Type B pancreatic cell (in vitro differentiated cells): ENCODE measurements at regions not wholly inside any gene's neighbourhood (a gene's known extent, or its start where the extent isn't known, plus 50 kb on each side); places are given as distances from the start of the nearest gene placed in this dataset.

ENCODE experiments used
- DNase-seq: peaks from one replicate; pipeline ENCODE4 v3.0.0; 2021; ENCODE audit warnings: mixed read lengths; ENCODE audit not compliant: unreplicated experiment; ENCODE audit errors: extremely low spot score
- H3K27ac Mint-ChIP-seq: 2 replicates; pipeline ENCODE4 v1.8.0; 2021; ENCODE audit warnings: mild to moderate bottlenecking, mixed read lengths
- H3K27me3 Mint-ChIP-seq: 2 replicates; pipeline ENCODE4 v1.8.0; 2021; ENCODE audit warnings: mixed read lengths
- H3K36me3 Mint-ChIP-seq: 2 replicates; pipeline ENCODE4 v1.8.0; 2021; ENCODE audit warnings: mixed read lengths
- H3K4me1 Mint-ChIP-seq: one replicate; pipeline ENCODE4 v1.8.0; 2021; ENCODE audit warnings: mixed read lengths; ENCODE audit not compliant: unreplicated experiment
- H3K4me3 Mint-ChIP-seq: 2 replicates; pipeline ENCODE4 v1.8.0; 2021; ENCODE audit warnings: mild to moderate bottlenecking, mixed read lengths
- H3K9me3 Mint-ChIP-seq: 2 replicates; pipeline ENCODE4 v1.8.0; 2021; ENCODE audit warnings: mixed read lengths
- CTCF ChIP-seq: fragments of 200-600 bp; sonication (generic); conservative IDR thresholded peaks from 2 replicates; pipeline ENCODE4 v1.5.0; 2021; ENCODE audit warnings: antibody characterized with exemption, mild to moderate bottlenecking

- no peak overlapping the region for H3K27ac Mint-ChIP-seq
- no peak for TF ChIP-seq CTCF
- H3K9me3 Mint-ChIP-seq: peaks cover 12% of the 10 kb centered on the region
- H3K27me3 Mint-ChIP-seq: no peaks in the 10 kb centered on the region
- peaks cover 38% of the 10 kb centered on the region for H3K36me3 Mint-ChIP-seq
- no peak for DNase-seq
- no peak overlapping the region for H3K4me3 Mint-ChIP-seq
- H3K4me1 Mint-ChIP-seq: peaks cover 9% of the 10 kb centered on the region
Measured at GRCh38 chr9:95816716-95817115, 58.8 kb upstream of the ERCC6L2 start.

- no peak for TF ChIP-seq CTCF
- peaks cover 12% of the 10 kb centered on the region for H3K9me3 Mint-ChIP-seq
- peaks cover 9% of the 10 kb centered on the region for H3K4me1 Mint-ChIP-seq
- H3K4me3 Mint-ChIP-seq: no peak overlapping the region
- H3K27me3 Mint-ChIP-seq: no peaks in the 10 kb centered on the region
- H3K27ac Mint-ChIP-seq: no peak overlapping the region
- DNase-seq: no peak
- H3K36me3 Mint-ChIP-seq: peaks cover 34% of the 10 kb centered on the region
Measured at GRCh38 chr9:95815961-95816360, 59.5 kb upstream of the ERCC6L2 start.

GRCh38 chr9:95815133-95815532, 60.4 kb upstream of the ERCC6L2 start:
- Mint-ChIP-seq H3K4me3 (no peak overlapping the region), H3K27me3 (no peaks in the 10 kb centered on the region), H3K27ac (no peak overlapping the region), H3K4me1 (peaks cover 9% of the 10 kb centered on the region), H3K9me3 (peaks cover 11% of the 10 kb centered on the region), H3K36me3 (peaks cover 31% of the 10 kb centered on the region)
- DNase-seq: no peak
- no peak for TF ChIP-seq CTCF

- Mint-ChIP-seq H3K27me3 (no peaks in the 10 kb centered on the region), H3K27ac (no peak overlapping the region), H3K4me3 (no peak overlapping the region), H3K4me1 (peaks cover 9% of the 10 kb centered on the region), H3K9me3 (peaks cover 8% of the 10 kb centered on the region), H3K36me3 (peaks cover 27% of the 10 kb centered on the region)
- no peak for TF ChIP-seq CTCF
- DNase-seq: no peak
Measured at GRCh38 chr9:95813923-95814322, 61.6 kb upstream of the ERCC6L2 start.

- Mint-ChIP-seq H3K4me1 (peaks cover 28% of the 10 kb centered on the region), H3K9me3 (peaks cover 7% of the 10 kb centered on the region), H3K27me3 (no peaks in the 10 kb centered on the region), H3K27ac (no peak overlapping the region), H3K4me3 (no peak overlapping the region), H3K36me3 (peaks cover 23% of the 10 kb centered on the region)
- no peak for TF ChIP-seq CTCF
- no peak for DNase-seq
Measured at GRCh38 chr9:95810814-95811213, 64.7 kb upstream of the ERCC6L2 start.

- Mint-ChIP-seq H3K4me3 (no peak overlapping the region), H3K27me3 (no peaks in the 10 kb centered on the region), H3K36me3 (peaks cover 17% of the 10 kb centered on the region), H3K9me3 (peaks cover under 1% of the 10 kb centered on the region), H3K4me1 (peaks cover 21% of the 10 kb centered on the region), H3K27ac (no peak overlapping the region)
- no peak for DNase-seq
- no peak for TF ChIP-seq CTCF
Measured at GRCh38 chr9:95810133-95810532, 65.4 kb upstream of the ERCC6L2 start.
